Hepatocyte (in vitro differentiated cells): ENCODE measurements at regions not wholly inside any gene's neighbourhood (a gene's known extent, or its start where the extent isn't known, plus 50 kb on each side); places are given as distances from the start of the nearest gene placed in this dataset.

Source experiments
- CTCF ChIP-seq: fragments of 200-600 bp; sonication (generic); IDR thresholded peaks from 2 replicates; pipeline ENCODE4 v1.5.1; 2016; ENCODE audit warnings: antibody characterized with exemption, mild to moderate bottlenecking; ENCODE audit not compliant: poor library complexity
- EZH2 ChIP-seq: fragments of 200-600 bp; sonication (generic); IDR thresholded peaks from 2 replicates; pipeline ENCODE4 v1.6.1; 2016; ENCODE audit warnings: antibody characterized with exemption, mild to moderate bottlenecking, borderline replicate concordance
- EZH2phosphoT487 ChIP-seq: fragments of 200-600 bp; sonication (generic); IDR thresholded peaks from one replicate; pipeline ENCODE4 v1.6.1; 2018; ENCODE audit warnings: antibody characterized with exemption, mild to moderate bottlenecking, low read depth, moderate library complexity; ENCODE audit not compliant: unreplicated experiment, severe bottlenecking

DNA sequence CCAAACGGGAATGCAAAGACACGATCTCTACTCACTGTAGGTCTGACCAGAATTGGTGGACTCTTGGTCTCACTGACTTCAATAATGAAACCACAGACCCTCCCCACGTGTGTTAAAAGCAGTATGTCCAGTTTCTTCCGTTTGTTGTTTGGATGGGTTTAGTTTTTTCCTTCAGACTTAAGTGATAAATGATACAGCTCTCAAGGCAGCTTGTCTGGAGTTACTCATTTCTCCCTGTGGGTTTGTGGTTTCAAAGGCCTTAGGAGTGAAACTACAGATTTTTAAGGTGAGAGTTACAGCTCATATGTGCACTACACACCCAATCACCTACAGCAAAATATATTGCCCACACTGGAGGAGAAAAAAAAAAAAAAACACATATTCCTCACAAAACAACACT is 86.7 kb upstream of the STMND1 start:
- TF ChIP-seq EZH2phosphoT487 = no peak
- no peak for TF ChIP-seq CTCF
- TF ChIP-seq EZH2 = no peak
